ENCODE measurements at regions not wholly inside any gene's neighbourhood (a gene's known extent, or its start where the extent isn't known, plus 50 kb on each side); places are given as distances from the start of the nearest gene placed in this dataset.

- Histone ChIP-seq H3K27me3 (ENCODE audit: control insufficient read depth, insufficient read depth, low read length) (no peaks in the 10 kb centered on the region), H2AFZ (ENCODE audit: low read length) (no peak overlapping the region), H4K20me1 (ENCODE audit: control insufficient read depth, extremely low read depth, insufficient read depth, low read length) (no peaks in the 10 kb centered on the region), H3K9me3 (ENCODE audit: control insufficient read depth, insufficient read depth, low read depth, low read length) (no peaks in the 10 kb centered on the region), H3K4me1 (ENCODE audit: control insufficient read depth, extremely low read depth, insufficient read depth, low read length) (no peaks in the 10 kb centered on the region), H3K79me2 (ENCODE audit: control insufficient read depth, insufficient read depth, low read length) (no peaks in the 10 kb centered on the region), H3K4me2 (ENCODE audit: extremely low read depth, insufficient read depth, low read length) (no peak overlapping the region), H3K4me3 (replicated peaks in 1 of 4; ENCODE audit: control extremely low read depth in 1 of 4, insufficient read depth in 1 of 4, low read depth in 3 of 4, low read length in 4 of 4) (no peak overlapping the region), H3K36me3 (ENCODE audit: control insufficient read depth, insufficient read depth, low read length) (no peaks in the 10 kb centered on the region), H3K27ac (ENCODE audit: insufficient read depth, low read length) (no peak overlapping the region), H3K9ac (ENCODE audit: insufficient read depth, low read length) (no peak overlapping the region)
- TF ChIP-seq CTCF (conservative IDR thresholded peaks at IDR 0.05 in 1 of 2, IDR thresholded peaks at IDR 0.05 in 1 of 2; ENCODE audit: low read depth in 1 of 2, low read length in 2 of 2) = no peak
- no peak for TF ChIP-seq EZH2 (IDR thresholded peaks at IDR 0.05; ENCODE audit: low read length, missing control alignments)
- no peak for DNase-seq (ENCODE audit: low read depth in 2 of 2)
Measured at GRCh38 chr10:33818343-33818742, 483.9 kb upstream of the NRP1 start.

GRCh38 chr10:33817605-33818004 lies 483.1 kb upstream of the NRP1 start:
- no peak overlapping the region for H2AFZ ChIP-seq (ENCODE audit: low read length)
- no peaks in the 10 kb centered on the region for H4K20me1 ChIP-seq (ENCODE audit: control insufficient read depth, extremely low read depth, insufficient read depth, low read length)
- H3K27ac ChIP-seq (ENCODE audit: insufficient read depth, low read length) = no peak overlapping the region
- no peaks in the 10 kb centered on the region for H3K9me3 ChIP-seq (ENCODE audit: control insufficient read depth, insufficient read depth, low read depth, low read length)
- no peak for DNase-seq (ENCODE audit: low read depth in 2 of 2)
- no peak for TF ChIP-seq CTCF (conservative IDR thresholded peaks at IDR 0.05 in 1 of 2, IDR thresholded peaks at IDR 0.05 in 1 of 2; ENCODE audit: low read depth in 1 of 2, low read length in 2 of 2)
- no peak for TF ChIP-seq EZH2 (IDR thresholded peaks at IDR 0.05; ENCODE audit: low read length, missing control alignments)
- H3K27me3 ChIP-seq (ENCODE audit: control insufficient read depth, insufficient read depth, low read length) = no peaks in the 10 kb centered on the region
- no peak overlapping the region for H3K4me2 ChIP-seq (ENCODE audit: extremely low read depth, insufficient read depth, low read length)
- H3K4me3 ChIP-seq (replicated peaks in 1 of 4; ENCODE audit: control extremely low read depth in 1 of 4, insufficient read depth in 1 of 4, low read depth in 3 of 4, low read length in 4 of 4) = no peak overlapping the region
- H3K36me3 ChIP-seq (ENCODE audit: control insufficient read depth, insufficient read depth, low read length) = no peaks in the 10 kb centered on the region
- H3K4me1 ChIP-seq (ENCODE audit: control insufficient read depth, extremely low read depth, insufficient read depth, low read length) = no peaks in the 10 kb centered on the region
- H3K79me2 ChIP-seq (ENCODE audit: control insufficient read depth, insufficient read depth, low read length) = no peaks in the 10 kb centered on the region
- H3K9ac ChIP-seq (ENCODE audit: insufficient read depth, low read length) = no peak overlapping the region

- Histone ChIP-seq H3K27ac (ENCODE audit: insufficient read depth, low read length) (no peak overlapping the region), H3K4me2 (ENCODE audit: extremely low read depth, insufficient read depth, low read length) (no peak overlapping the region), H3K9ac (ENCODE audit: insufficient read depth, low read length) (no peak overlapping the region), H3K4me1 (ENCODE audit: control insufficient read depth, extremely low read depth, insufficient read depth, low read length) (no peaks in the 10 kb centered on the region), H3K36me3 (ENCODE audit: control insufficient read depth, insufficient read depth, low read length) (no peaks in the 10 kb centered on the region), H3K27me3 (ENCODE audit: control insufficient read depth, insufficient read depth, low read length) (no peaks in the 10 kb centered on the region), H3K79me2 (ENCODE audit: control insufficient read depth, insufficient read depth, low read length) (no peaks in the 10 kb centered on the region), H4K20me1 (ENCODE audit: control insufficient read depth, extremely low read depth, insufficient read depth, low read length) (no peaks in the 10 kb centered on the region), H3K4me3 (replicated peaks in 1 of 4; ENCODE audit: control extremely low read depth in 1 of 4, insufficient read depth in 1 of 4, low read depth in 3 of 4, low read length in 4 of 4) (no peak overlapping the region), H3K9me3 (ENCODE audit: control insufficient read depth, insufficient read depth, low read depth, low read length) (no peaks in the 10 kb centered on the region), H2AFZ (ENCODE audit: low read length) (no peak overlapping the region)
- DNase-seq (ENCODE audit: low read depth in 2 of 2) = no peak
- TF ChIP-seq EZH2 (IDR thresholded peaks at IDR 0.05; ENCODE audit: low read length, missing control alignments) (no peak), CTCF (conservative IDR thresholded peaks at IDR 0.05 in 1 of 2, IDR thresholded peaks at IDR 0.05 in 1 of 2; ENCODE audit: low read depth in 1 of 2, low read length in 2 of 2) (no peak)
Measured at GRCh38 chr10:33815776-33816175, 481.3 kb upstream of the NRP1 start.
